Bronchial epithelial cell (primary cell): ENCODE measurements at regions not wholly inside any gene's neighbourhood (a gene's known extent, or its start where the extent isn't known, plus 50 kb on each side); places are given as distances from the start of the nearest gene placed in this dataset.
A peak's percentile ranks its signal among the peaks of the same experiment; 100 is the strongest.

Experiments
- DNase-seq: peaks from one replicate; pipeline ENCODE4 v3.0.0-alpha.2; 2010; ENCODE audit warnings: low read depth
- FAIRE-seq: peaks from 2 replicates; lab custom pipeline; 2011; peaks lifted over from hg19 to GRCh38; lab: Jason Lieb, UNC
- H3K27me3 ChIP-seq: 2 replicates; pipeline ENCODE4 v1.5.1; 2011; ENCODE audit warnings: low read length; ENCODE audit not compliant: control insufficient read depth, insufficient read depth
- H3K36me3 ChIP-seq: 2 replicates; pipeline ENCODE4 v1.5.1; 2011; ENCODE audit warnings: low read length; ENCODE audit not compliant: control insufficient read depth, insufficient read depth
- H3K4me3 ChIP-seq: 2 replicates; pipeline ENCODE4 v1.5.1; 2011; ENCODE audit warnings: mild to moderate bottlenecking, low read depth, low read length, control low read depth
- TF ChIP-seq, protein P1 (sequence below): IDR thresholded peaks from 2 replicates; pipeline ENCODE4 v1.5.1; 2011; ENCODE audit warnings: mild to moderate bottlenecking, moderate library complexity, low read length, control low read depth, inconsistent platforms; ENCODE audit not compliant: insufficient read depth, severe bottlenecking

GRCh38 chr4:62470421-62470983 lies 1270.4 kb downstream of the ADGRL3 start:
- Histone ChIP-seq H3K27me3 (no peaks in the 10 kb centered on the region), H3K36me3 (no peaks in the 10 kb centered on the region), H3K4me3 (no peak overlapping the region)
- TF ChIP-seq, protein P1, sequence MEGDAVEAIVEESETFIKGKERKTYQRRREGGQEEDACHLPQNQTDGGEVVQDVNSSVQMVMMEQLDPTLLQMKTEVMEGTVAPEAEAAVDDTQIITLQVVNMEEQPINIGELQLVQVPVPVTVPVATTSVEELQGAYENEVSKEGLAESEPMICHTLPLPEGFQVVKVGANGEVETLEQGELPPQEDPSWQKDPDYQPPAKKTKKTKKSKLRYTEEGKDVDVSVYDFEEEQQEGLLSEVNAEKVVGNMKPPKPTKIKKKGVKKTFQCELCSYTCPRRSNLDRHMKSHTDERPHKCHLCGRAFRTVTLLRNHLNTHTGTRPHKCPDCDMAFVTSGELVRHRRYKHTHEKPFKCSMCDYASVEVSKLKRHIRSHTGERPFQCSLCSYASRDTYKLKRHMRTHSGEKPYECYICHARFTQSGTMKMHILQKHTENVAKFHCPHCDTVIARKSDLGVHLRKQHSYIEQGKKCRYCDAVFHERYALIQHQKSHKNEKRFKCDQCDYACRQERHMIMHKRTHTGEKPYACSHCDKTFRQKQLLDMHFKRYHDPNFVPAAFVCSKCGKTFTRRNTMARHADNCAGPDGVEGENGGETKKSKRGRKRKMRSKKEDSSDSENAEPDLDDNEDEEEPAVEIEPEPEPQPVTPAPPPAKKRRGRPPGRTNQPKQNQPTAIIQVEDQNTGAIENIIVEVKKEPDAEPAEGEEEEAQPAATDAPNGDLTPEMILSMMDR = no peak
- FAIRE-seq = no peak
- DNase-seq = no peak

DNA sequence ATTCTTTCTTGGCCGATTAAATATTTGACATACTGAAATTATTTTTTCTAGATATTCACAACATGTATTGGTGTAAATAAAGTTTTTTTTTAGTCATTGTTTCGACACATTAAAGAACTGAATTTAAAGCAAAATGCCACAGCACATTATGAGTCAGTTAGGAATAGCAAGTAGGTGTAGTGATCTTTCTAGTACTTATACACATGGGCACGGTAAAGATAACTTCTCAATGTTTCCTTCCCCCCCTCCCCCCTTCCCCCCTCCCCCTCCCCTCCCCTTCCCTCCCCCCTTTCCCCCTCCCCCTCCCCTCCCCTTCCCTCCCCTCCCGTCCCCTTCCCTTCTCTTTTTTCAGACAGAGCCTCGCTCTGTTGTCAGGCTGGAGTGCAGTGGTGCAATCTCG lies 1269.9 kb downstream of the ADGRL3 start:
- DNase-seq = no peak
- Histone ChIP-seq H3K27me3 (no peaks in the 10 kb centered on the region), H3K4me3 (no peak overlapping the region), H3K36me3 (no peaks in the 10 kb centered on the region)
- FAIRE-seq = no peak
- TF ChIP-seq, protein P1 = no peak

- Histone ChIP-seq H3K4me3 (no peak overlapping the region), H3K27me3 (no peaks in the 10 kb centered on the region), H3K36me3 (no peaks in the 10 kb centered on the region)
- FAIRE-seq = no peak
- no peak for DNase-seq
- TF ChIP-seq, protein P1 = no peak
Measured at GRCh38 chr4:62461961-62462360, 1261.8 kb downstream of the ADGRL3 start.

GRCh38 chr4:62460329-62460728 lies 1260.2 kb downstream of the ADGRL3 start:
- no peak overlapping the region for H3K4me3 ChIP-seq
- H3K36me3 ChIP-seq = no peaks in the 10 kb centered on the region
- TF ChIP-seq, protein P1 = no peak
- DNase-seq = no peak
- FAIRE-seq = no peak
- H3K27me3 ChIP-seq = no peaks in the 10 kb centered on the region

GRCh38 chr4:62457356-62457755 lies 1257.2 kb downstream of the ADGRL3 start:
- Histone ChIP-seq H3K36me3 (no peaks in the 10 kb centered on the region), H3K27me3 (no peaks in the 10 kb centered on the region), H3K4me3 (no peak overlapping the region)
- TF ChIP-seq, protein P1 = no peak
- DNase-seq (peak; percentile 0), FAIRE-seq (no peak)

- DNase-seq (no peak), FAIRE-seq (no peak)
- TF ChIP-seq, protein P1 = no peak
Measured at GRCh38 chr4:62455871-62456270, 1255.7 kb downstream of the ADGRL3 start.

More at GRCh38 chr4:62455871-62456270, 1255.7 kb downstream of the ADGRL3 start:
- H3K4me3 ChIP-seq = no peak overlapping the region
- H3K36me3 ChIP-seq = no peaks in the 10 kb centered on the region
- no peaks in the 10 kb centered on the region for H3K27me3 ChIP-seq
